ENCODE measurements at regions not wholly inside any gene's neighbourhood (a gene's known extent, or its start where the extent isn't known, plus 50 kb on each side); places are given as distances from the start of the nearest gene placed in this dataset.
"Not testable (repeated sequence)": the region's sequence is repeated elsewhere in the genome, so short reads cannot be mapped to it uniquely, and the experiment has no call there.

DNA sequence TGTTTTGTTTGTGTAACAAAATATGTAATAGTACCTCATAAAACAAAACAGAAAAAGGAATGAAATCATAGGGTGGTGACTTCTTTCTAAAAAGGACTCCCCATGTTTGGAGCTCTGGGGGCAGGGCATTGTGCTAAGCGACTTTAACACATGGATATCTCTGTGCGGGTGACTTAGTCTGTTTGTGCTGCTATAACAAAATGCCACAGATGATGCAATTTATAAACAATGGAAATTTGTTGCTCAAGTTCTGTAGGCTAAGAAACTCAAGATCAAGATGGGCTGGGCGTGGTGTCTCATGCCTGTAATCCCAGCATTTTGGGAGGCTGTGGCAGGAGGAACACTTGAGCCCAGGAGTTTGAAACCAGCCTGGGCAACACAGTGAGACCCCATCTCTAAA is 85.4 kb upstream of the SIM2 start:
- Histone ChIP-seq H3K36me3 (replicated peaks in 1 of 2; ENCODE audit: insufficient read depth in 1 of 2, low read depth in 2 of 2) (no peaks in the 10 kb centered on the region), H3K4me1 (no peaks in the 10 kb centered on the region), H3K27me3 (no peaks in the 10 kb centered on the region), H3K27ac (no peak overlapping the region), H3K9me3 (no peaks in the 10 kb centered on the region), H3K4me3 (no peak overlapping the region)
- ATAC-seq (no peak), DNase-seq (no peak)
- no peak for TF ChIP-seq POLR2A (IDR thresholded peaks at IDR 0.05)
- TF ChIP-seq, protein P1, sequence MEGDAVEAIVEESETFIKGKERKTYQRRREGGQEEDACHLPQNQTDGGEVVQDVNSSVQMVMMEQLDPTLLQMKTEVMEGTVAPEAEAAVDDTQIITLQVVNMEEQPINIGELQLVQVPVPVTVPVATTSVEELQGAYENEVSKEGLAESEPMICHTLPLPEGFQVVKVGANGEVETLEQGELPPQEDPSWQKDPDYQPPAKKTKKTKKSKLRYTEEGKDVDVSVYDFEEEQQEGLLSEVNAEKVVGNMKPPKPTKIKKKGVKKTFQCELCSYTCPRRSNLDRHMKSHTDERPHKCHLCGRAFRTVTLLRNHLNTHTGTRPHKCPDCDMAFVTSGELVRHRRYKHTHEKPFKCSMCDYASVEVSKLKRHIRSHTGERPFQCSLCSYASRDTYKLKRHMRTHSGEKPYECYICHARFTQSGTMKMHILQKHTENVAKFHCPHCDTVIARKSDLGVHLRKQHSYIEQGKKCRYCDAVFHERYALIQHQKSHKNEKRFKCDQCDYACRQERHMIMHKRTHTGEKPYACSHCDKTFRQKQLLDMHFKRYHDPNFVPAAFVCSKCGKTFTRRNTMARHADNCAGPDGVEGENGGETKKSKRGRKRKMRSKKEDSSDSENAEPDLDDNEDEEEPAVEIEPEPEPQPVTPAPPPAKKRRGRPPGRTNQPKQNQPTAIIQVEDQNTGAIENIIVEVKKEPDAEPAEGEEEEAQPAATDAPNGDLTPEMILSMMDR (IDR thresholded peaks at IDR 0.05) = no peak
- 71 to 90% methylated on average over 3 of the region's 3 CpGs for WGBS, 2 donors
- intact Hi-C loops (cut with DNase I) = no loop called here

DNA sequence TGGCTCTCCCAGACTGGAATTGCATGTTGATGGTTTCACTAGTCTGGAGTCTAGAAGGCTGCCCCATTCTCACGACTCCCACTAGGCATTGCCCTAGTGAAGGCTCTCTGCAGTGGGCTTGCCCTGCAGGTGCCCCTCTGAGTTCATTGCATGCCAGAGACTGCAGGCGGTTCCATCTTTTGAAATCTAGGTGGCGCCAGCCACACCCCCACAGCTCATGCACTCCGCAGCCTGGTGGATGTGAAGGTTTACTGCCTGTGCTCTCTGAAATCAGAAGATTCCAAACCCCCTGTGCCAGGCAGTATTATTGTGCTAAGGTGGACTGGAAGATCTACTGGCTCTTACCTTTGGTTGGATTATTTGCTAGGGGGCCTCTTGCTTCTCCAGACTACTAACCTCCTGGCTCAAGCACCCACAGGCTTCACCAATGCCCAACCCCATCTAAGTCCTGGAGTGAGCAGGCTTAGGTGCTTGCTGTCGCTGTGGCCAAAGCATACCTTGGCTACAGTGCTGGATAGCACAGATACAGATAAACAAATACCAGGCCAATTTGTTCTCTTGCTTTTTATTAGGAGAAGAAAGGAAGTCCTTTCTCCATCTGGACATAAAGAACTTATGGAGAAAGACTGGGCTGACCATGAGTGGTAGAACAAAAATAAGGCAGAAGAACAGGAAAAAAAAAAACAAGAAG is 83.5 kb upstream of the SIM2 start:
- H3K36me3 ChIP-seq (replicated peaks in 1 of 2; ENCODE audit: insufficient read depth in 1 of 2, low read depth in 2 of 2) = no peaks in the 10 kb centered on the region

DNA sequence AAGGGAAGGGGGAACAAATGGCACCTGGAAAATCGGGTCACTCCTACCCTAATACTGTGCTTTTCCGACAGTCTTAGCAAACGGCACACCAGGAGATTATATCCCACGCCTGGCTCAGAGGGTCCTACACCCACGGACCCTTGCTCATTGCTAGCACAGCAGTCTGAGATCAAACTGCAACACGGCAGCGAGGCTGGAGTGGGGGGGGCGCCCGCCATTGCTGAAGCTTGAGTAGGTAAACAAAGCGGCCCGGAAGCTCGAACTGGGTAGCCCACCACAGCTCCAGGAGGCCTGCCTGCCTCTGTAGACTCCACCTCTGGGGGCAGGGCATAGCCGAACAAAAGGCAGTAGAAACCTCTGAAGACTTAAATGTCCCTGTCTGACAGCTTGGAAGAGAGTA is 82.1 kb upstream of the SIM2 start:
- H3K36me3 ChIP-seq (replicated peaks in 1 of 2; ENCODE audit: insufficient read depth in 1 of 2, low read depth in 2 of 2); H3K27me3 ChIP-seq; ATAC-seq; DNase-seq; H3K27ac ChIP-seq; H3K9me3 ChIP-seq; H3K4me3 ChIP-seq; intact Hi-C loops (cut with DNase I); H3K4me1 ChIP-seq: not testable (repeated sequence)
- WGBS, 2 donors = 76 to 77% methylated on average over 13 of the region's 13 CpGs

More for the DNA sequence above, 83.5 kb upstream of the SIM2 start:
- no peak for DNase-seq
- no peak overlapping the region for H3K4me3 ChIP-seq
- H3K4me1 ChIP-seq = no peaks in the 10 kb centered on the region
- intact Hi-C loops (cut with DNase I) = no loop called here
- H3K9me3 ChIP-seq = no peaks in the 10 kb centered on the region
- no peak for ATAC-seq
- TF ChIP-seq, protein P1 (IDR thresholded peaks at IDR 0.05) = no peak
- TF ChIP-seq POLR2A (IDR thresholded peaks at IDR 0.05) = no peak
- 63 to 78% methylated on average over 4 to 5 of the region's 5 CpGs for WGBS, 2 donors
- H3K27me3 ChIP-seq = no peaks in the 10 kb centered on the region
- no peak overlapping the region for H3K27ac ChIP-seq

DNA sequence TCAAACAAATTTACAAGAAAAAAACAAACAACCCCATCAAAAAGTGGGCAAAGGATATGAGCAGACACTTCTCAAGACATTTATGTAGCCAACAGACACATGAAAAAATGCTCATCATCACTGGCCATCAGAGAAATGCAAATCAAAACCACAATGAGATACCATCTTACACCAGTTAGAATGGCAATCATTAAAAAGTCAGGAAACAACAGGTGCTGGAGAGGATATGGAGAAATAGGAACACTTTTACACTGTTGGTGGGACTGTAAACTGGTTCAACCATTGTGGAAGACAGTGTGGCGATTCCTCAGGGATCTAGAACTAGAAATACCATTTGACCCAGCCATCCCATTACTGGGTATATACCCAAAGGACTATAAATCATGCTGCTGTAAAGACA is 77.1 kb upstream of the SIM2 start:
- H3K4me3 ChIP-seq; DNase-seq; H3K27me3 ChIP-seq; H3K4me1 ChIP-seq; ATAC-seq; H3K36me3 ChIP-seq (replicated peaks in 1 of 2; ENCODE audit: insufficient read depth in 1 of 2, low read depth in 2 of 2); intact Hi-C loops (cut with DNase I); H3K9me3 ChIP-seq; H3K27ac ChIP-seq: not testable (repeated sequence)
- WGBS, 2 donors = 60% methylated on average over 1 of the region's 1 CpG; no CpG with 5 or more reads in 1 of the 2 donors

DNA sequence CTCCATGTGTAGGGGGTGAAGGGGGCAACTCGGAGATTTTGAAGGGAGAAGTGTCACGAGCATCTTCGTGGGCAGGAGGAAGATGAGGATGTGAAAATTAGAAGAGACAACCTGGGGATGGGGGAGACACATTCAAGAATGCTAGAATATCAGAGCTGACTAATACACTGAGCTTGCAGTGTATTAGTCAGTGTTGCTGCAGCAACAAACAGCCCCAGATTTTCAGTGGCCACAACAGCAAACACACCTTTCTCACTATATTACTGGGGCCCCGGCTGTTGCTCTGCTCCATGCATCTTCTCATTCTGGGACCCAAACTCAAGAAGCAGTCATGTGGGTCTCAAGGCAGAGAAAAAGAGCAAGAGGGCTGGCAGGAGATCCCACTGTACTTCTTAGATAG is 74.8 kb upstream of the SIM2 start:
- WGBS, 2 donors = 70 to 77% methylated on average over 4 of the region's 4 CpGs
- Histone ChIP-seq H3K4me1 (no peaks in the 10 kb centered on the region), H3K36me3 (replicated peaks in 1 of 2; ENCODE audit: insufficient read depth in 1 of 2, low read depth in 2 of 2) (no peaks in the 10 kb centered on the region), H3K4me3 (no peak overlapping the region), H3K9me3 (no peaks in the 10 kb centered on the region), H3K27ac (no peak overlapping the region), H3K27me3 (no peaks in the 10 kb centered on the region)
- DNase-seq = no peak
- intact Hi-C loops (cut with DNase I) = no loop called here
- TF ChIP-seq POLR2A (IDR thresholded peaks at IDR 0.05) = no peak
- TF ChIP-seq, protein P1 (IDR thresholded peaks at IDR 0.05) = no peak
- ATAC-seq = no peak

DNA sequence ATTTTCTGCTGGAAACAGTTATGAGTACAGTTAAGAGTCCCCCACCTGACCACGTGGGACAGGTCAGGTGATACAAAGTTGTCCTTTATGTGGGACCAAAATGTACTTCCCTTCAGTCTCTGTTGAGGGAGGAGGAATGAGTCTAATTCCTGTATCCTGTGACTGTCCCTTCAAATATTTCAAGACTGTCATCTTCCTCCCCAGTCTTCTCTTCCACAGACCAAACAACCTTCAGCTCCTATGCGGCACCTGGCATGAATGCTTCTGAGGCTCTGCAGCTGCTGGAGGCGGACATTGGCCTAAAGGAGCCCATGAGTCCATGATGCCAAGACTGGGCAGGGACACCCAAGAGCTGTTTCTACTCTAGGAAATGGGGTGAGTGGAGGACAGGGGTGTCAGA is 72.1 kb upstream of the SIM2 start:
- DNase-seq (no peak), ATAC-seq (no peak)
- Histone ChIP-seq H3K4me3 (no peak overlapping the region), H3K27ac (no peak overlapping the region), H3K36me3 (replicated peaks in 1 of 2; ENCODE audit: insufficient read depth in 1 of 2, low read depth in 2 of 2) (no peaks in the 10 kb centered on the region), H3K27me3 (no peaks in the 10 kb centered on the region), H3K4me1 (no peaks in the 10 kb centered on the region), H3K9me3 (no peaks in the 10 kb centered on the region)
- intact Hi-C loops (cut with DNase I) = no loop called here
- TF ChIP-seq POLR2A (IDR thresholded peaks at IDR 0.05) = no peak
- TF ChIP-seq, protein P1 (IDR thresholded peaks at IDR 0.05) = no peak
- 75 to 80% methylated on average over 3 of the region's 3 CpGs for WGBS, 2 donors

All from body of pancreas (tissue), 4 donors.